Caki2 (cell line): ENCODE measurements at regions not wholly inside any gene's neighbourhood (a gene's known extent, or its start where the extent isn't known, plus 50 kb on each side); places are given as distances from the start of the nearest gene placed in this dataset.

Experiments
- DNase-seq: peaks from one replicate; pipeline ENCODE4 v3.0.0-alpha.2; 2015; ENCODE audit warnings: low read depth
- in situ Hi-C: cut with HindIII; loops from 2 replicates; pipeline ENCODE4 v1.10.0; 2016; ENCODE audit warnings: low sequenced_read_pairs, low pct_unique_long_range_greater_than_20kb, mixed read lengths

DNA sequence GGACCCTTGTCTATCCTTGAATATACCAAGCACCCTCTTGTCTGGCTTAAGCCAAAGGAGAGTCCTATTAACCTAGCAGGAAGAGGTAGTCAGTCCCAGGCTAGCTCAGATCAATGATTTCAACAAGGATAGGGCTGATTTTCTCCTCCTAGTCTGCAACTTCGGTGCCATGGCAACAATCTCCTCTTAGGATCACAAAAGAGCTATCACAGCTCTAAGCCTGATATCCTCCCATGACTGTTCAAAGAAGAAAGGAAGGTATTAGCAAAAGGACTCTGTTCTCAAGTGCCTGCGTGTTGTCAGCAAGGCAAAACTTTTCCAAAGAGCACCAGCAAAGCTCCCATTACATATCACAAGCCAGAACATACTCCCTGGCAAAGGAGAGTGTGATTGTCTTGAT is 58.7 kb upstream of the DDX18 start:
- in situ Hi-C loops, result no loop called here
- DNase-seq, result no peak

DNA sequence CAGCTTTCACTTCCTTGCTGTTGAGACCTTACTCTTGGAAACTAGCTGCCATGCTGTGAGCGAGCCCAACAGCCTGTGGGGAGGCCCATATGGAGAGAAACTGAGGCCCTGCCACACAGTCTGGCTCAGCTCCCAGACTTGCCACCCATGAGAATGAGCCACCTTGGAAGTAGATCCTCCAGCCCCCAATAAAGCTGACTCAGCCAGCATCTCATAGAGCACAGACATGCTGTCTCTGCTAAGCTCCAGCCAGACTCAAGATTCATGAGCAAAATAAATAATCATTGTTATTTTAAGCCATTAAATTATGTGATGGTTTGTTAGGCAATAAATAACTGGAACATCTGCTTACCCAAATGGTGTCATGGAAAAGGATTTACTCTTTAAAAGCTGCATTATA is 53.6 kb upstream of the DDX18 start:
- in situ Hi-C loops, result no loop called here
- peak; percentile 59 for DNase-seq

DNA sequence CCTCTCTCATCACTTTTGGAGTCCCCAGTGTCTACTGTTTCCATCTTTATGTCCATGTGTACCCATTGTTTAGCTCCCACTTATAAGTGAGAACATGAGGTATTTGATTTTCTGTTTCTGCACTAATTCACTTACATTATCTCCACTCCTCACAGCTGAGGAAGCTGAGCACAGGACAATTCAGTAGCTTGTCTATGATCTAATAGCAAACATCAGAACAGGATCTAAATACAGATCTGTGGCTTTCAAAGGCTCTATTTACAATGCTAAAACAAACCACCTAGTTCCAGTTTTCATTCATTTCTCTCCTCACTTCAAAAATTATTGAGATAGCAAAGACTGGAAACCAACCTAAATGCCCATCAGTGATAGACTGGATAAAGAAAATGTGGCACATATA is 52.0 kb upstream of the DDX18 start:
- DNase-seq, result no peak
- in situ Hi-C loops, result no loop called here

DNA sequence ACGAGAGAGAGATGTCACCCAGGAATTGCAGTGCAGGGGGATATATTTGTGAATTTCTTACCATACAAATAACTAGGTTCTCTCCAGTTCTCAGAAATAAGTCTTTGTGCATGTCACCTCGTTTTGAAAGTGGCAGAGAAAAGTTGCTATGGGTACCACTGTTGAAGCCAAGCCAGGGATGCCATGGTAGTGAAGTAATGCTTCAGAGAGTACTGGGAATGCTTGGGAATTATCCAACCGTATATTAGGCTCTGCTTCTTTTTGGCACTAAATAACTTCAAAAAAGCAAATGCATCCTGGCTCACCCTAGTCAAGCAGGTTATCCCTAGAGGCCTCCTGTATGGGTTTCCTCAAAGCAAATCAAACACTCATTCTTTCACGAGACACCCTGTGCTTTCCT is 50.7 kb upstream of the DDX18 start:
- in situ Hi-C loops, result no loop called here

More for the DNA sequence above, 50.7 kb upstream of the DDX18 start:
- peak; percentile 76 for DNase-seq
